ENCODE measurements at regions not wholly inside any gene's neighbourhood (a gene's known extent, or its start where the extent isn't known, plus 50 kb on each side); places are given as distances from the start of the nearest gene placed in this dataset.

DNA sequence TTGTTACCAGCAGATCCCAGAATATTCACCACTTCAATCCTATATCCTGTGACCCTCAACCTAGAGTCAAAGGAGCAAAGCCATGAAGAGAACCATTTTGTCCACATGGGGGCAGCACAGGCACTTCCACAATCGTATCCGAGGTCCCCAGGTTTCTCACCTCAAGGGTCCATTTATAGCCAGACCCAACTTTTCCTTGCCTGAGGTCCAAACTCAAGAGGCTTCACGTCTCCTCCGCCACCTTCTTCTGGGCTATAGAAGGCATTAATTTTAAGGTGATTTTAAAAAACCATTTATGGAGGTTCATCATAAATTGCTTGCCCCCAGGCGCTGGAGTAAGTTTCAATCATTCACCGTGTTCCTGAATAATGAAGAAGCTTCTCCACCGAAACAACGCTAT is 111.6 kb upstream of the NABP1 start:
- intact Hi-C loops (cut with DNase I, micrococcal nuclease): no loop called here
- no peaks in the 10 kb centered on the region for H3K9me3 ChIP-seq
- H3K4me3 ChIP-seq: no peak overlapping the region
- H3K36me3 ChIP-seq (ENCODE audit: low read depth): no peaks in the 10 kb centered on the region
- TF ChIP-seq, protein P1, sequence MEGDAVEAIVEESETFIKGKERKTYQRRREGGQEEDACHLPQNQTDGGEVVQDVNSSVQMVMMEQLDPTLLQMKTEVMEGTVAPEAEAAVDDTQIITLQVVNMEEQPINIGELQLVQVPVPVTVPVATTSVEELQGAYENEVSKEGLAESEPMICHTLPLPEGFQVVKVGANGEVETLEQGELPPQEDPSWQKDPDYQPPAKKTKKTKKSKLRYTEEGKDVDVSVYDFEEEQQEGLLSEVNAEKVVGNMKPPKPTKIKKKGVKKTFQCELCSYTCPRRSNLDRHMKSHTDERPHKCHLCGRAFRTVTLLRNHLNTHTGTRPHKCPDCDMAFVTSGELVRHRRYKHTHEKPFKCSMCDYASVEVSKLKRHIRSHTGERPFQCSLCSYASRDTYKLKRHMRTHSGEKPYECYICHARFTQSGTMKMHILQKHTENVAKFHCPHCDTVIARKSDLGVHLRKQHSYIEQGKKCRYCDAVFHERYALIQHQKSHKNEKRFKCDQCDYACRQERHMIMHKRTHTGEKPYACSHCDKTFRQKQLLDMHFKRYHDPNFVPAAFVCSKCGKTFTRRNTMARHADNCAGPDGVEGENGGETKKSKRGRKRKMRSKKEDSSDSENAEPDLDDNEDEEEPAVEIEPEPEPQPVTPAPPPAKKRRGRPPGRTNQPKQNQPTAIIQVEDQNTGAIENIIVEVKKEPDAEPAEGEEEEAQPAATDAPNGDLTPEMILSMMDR (IDR thresholded peaks at IDR 0.05): peak; percentile 47
- ATAC-seq: peak; percentile 84
- no peaks in the 10 kb centered on the region for H3K4me1 ChIP-seq (ENCODE audit: low read depth)
- DNase-seq: peak in 2 of 3 donors; percentile 48 to 90

DNA sequence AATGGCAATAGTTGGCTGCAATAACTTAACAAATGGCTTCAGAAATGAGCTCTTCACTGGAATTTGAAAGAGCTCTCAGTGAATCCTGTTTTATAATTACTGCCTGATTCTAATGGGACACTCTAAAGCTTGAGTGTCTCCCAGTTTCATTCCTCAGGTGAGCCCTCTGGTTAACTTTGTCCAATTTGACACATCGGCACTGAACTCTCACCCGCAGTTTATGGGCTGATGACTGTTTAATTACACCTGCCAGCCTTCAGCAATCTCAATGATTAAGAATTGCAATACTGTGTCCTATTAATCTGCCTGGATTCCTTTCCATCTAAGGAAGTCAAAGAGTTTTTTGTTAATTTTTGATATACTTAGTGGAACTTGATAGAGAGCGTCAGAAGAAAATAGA is 110.7 kb upstream of the NABP1 start:
- ATAC-seq: peak; percentile 63
- TF ChIP-seq, protein P1 (IDR thresholded peaks at IDR 0.05): no peak
- H3K36me3 ChIP-seq (ENCODE audit: low read depth): no peaks in the 10 kb centered on the region
- no peak overlapping the region for H3K4me3 ChIP-seq
- DNase-seq: no peak
- intact Hi-C loops (cut with DNase I, micrococcal nuclease): no loop called here
- H3K9me3 ChIP-seq: no peaks in the 10 kb centered on the region
- H3K4me1 ChIP-seq (ENCODE audit: low read depth): no peaks in the 10 kb centered on the region

DNA sequence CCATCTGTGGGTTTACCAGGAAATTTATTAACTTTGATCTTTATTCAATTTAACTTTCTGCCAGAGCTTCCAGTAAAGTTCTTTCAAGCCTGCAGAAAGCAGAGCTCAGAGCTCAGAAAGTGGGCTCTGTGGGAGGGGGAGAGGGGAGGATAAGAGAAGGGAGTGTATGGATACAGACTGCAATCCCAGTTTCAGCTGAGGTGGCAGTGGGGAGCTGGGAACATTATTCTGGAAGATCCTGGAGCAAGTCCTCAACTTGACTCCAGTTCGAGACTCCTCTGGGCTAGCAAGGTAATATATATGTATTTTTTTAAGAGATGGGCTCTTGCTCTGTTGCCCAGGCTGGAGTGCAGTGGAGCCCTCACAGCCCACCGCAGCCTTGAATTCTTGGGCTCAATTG is 108.9 kb upstream of the NABP1 start:
- no peak for ATAC-seq
- no peak overlapping the region for H3K4me3 ChIP-seq
- H3K4me1 ChIP-seq (ENCODE audit: low read depth): no peaks in the 10 kb centered on the region
- intact Hi-C loops (cut with DNase I, micrococcal nuclease): no loop called here
- DNase-seq: no peak
- H3K9me3 ChIP-seq: no peaks in the 10 kb centered on the region
- TF ChIP-seq, protein P1 (IDR thresholded peaks at IDR 0.05): no peak
- H3K36me3 ChIP-seq (ENCODE audit: low read depth): no peaks in the 10 kb centered on the region

DNA sequence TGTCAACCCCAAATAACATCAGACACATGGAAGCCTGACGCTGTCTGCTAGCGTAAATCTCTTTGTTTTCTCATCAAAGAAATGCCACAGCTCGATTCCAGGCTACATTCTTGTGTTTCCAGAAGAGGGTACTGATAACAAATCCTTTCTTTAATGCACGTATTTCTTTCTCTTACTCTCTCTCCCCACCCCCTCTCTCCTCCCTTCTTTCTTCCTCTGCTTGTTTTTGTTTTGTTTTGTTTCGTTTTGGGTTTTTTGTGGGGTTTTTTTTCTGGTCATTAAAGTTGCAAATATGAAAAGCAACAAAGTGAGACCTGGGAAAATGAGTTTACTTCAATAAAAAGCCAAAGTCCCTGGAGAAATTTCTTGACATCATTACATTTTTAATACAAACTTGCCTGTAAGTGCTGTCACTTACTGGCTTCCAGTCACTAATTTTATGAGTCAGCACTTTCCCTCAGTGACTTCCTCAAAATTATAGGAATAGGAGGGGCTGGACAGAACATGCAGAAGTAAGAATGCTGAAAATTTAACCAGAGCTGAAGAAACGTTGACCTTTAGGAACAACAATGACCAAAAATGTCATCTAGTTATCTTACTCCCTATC is 106.7 kb upstream of the NABP1 start:
- no peak overlapping the region for H3K4me3 ChIP-seq
- peak in 1 of 3 donors; percentile 17 for DNase-seq
- no peaks in the 10 kb centered on the region for H3K36me3 ChIP-seq (ENCODE audit: low read depth)
- intact Hi-C loops (cut with DNase I, micrococcal nuclease): loop anchor here in 1 of 2 donors (2.0 kb wide), 1 partner anchor 122 kb away; no protein-coding TSS in a partner anchor
- TF ChIP-seq, protein P1 (IDR thresholded peaks at IDR 0.05): no peak
- no peaks in the 10 kb centered on the region for H3K4me1 ChIP-seq (ENCODE audit: low read depth)
- ATAC-seq: peak; percentile 35
- no peaks in the 10 kb centered on the region for H3K9me3 ChIP-seq

DNA sequence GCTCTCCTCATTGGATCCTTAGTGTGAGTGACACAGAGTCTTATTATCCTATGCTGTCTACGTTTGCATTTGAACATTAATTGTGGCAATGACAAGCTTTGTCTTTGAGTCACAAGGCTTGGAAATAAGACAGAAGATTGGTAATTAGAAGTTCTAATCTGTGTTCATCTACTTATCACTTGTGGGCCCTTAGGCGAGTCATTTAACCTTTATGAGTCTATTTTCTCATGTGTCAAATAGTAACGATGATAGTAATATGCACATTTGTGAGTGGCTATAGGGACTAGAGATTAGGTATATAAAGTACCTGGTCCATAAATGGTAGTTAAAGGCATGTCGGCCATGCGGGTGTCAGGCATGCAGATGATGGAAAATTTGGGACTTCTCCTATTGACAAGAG is 105.6 kb upstream of the NABP1 start:
- TF ChIP-seq, protein P1 (IDR thresholded peaks at IDR 0.05): no peak
- no peak for ATAC-seq
- intact Hi-C loops (cut with DNase I, micrococcal nuclease): no loop called here
- Histone ChIP-seq H3K9me3 (no peaks in the 10 kb centered on the region), H3K36me3 (ENCODE audit: low read depth) (no peaks in the 10 kb centered on the region), H3K4me3 (no peak overlapping the region), H3K4me1 (ENCODE audit: low read depth) (no peaks in the 10 kb centered on the region)
- DNase-seq: no peak

DNA sequence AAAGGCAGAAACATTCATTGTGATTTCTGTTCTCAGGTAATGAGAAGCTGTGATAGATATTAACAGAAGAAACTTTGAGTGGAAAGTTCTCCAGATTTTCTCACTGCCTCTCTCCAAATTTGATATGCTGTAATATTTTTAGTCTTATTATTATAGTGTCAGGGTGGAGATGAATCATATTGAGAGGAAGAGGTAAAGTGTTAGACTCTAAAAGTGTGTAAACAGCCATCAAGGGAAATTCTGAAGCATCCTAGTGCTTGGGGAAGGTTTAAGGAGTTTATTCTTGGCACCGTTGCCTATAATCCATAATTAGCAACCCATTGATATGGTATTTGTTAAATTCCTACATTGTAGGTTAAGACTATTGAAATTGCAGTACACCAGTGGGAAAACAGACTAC is 104.7 kb upstream of the NABP1 start:
- H3K4me1 ChIP-seq (ENCODE audit: low read depth): no peaks in the 10 kb centered on the region
- intact Hi-C loops (cut with DNase I, micrococcal nuclease): no loop called here
- TF ChIP-seq, protein P1 (IDR thresholded peaks at IDR 0.05): no peak
- ATAC-seq (no peak), DNase-seq (no peak)
- H3K9me3 ChIP-seq: no peaks in the 10 kb centered on the region
- no peaks in the 10 kb centered on the region for H3K36me3 ChIP-seq (ENCODE audit: low read depth)
- no peak overlapping the region for H3K4me3 ChIP-seq

Measured in mucosa of descending colon (tissue), 3 donors.